Skeletal muscle tissue (tissue), 3 donors: ENCODE measurements at regions not wholly inside any gene's neighbourhood (a gene's known extent, or its start where the extent isn't known, plus 50 kb on each side); places are given as distances from the start of the nearest gene placed in this dataset.
"Not testable (repeated sequence)": the region's sequence is repeated elsewhere in the genome, so short reads cannot be mapped to it uniquely, and the experiment has no call there.

Experiments
- H3K27ac ChIP-seq: one replicate; pipeline ENCODE4 v1.7.0; 2013; ENCODE audit warnings: mild to moderate bottlenecking, low read depth, low read length, inconsistent platforms
- H3K27me3 ChIP-seq, 3 donors: one replicate each; pipeline ENCODE4 v1.7.0; 2013; ENCODE audit warnings: low read length in 3 of 3; ENCODE audit not compliant: control insufficient read depth in 3 of 3, insufficient read depth in 3 of 3
- H3K36me3 ChIP-seq, 3 donors: one replicate each; pipeline ENCODE4 v1.7.0; 2013; ENCODE audit warnings: low read length in 3 of 3; ENCODE audit not compliant: control insufficient read depth in 3 of 3, insufficient read depth in 3 of 3
- H3K4me1 ChIP-seq, 3 donors: one replicate each; pipeline ENCODE4 v1.7.0; 2013; ENCODE audit warnings: low read length in 3 of 3, mild to moderate bottlenecking in 3 of 3; ENCODE audit not compliant: control insufficient read depth in 3 of 3, insufficient read depth in 3 of 3
- H3K4me3 ChIP-seq, 3 donors: one replicate each; pipeline ENCODE4 v1.7.0; 2013; ENCODE audit warnings: low read length in 3 of 3
- H3K9ac ChIP-seq, 3 donors: one replicate each; pipeline ENCODE4 v1.7.0; 2013; ENCODE audit warnings: low read length in 3 of 3, mild to moderate bottlenecking in 3 of 3, moderate library complexity in 2 of 3, low read depth in 1 of 3
- H3K9me3 ChIP-seq, 3 donors: one replicate each; pipeline ENCODE4 v1.7.0; 2013; ENCODE audit warnings: low read length in 3 of 3; ENCODE audit not compliant: control insufficient read depth in 3 of 3
- donor health status: Osteomylitis.

DNA sequence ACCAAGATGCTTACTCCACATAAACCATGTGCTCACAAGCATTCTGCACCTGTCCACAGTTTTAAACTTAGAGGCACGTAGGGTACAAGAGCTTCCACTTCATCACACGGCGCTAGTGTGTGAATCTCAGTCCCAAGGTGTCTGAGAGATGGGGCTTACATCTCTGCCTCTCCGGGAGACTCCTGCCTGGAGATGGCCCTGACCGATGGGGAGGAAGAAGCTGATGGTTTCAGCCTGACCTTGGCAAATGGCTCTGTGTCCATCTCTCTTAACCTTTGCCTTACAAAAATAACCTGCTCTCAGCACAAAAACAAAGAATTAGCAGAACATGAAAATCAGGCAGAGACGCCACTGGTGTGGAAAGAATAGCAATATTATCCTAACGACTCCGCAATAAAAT lies 559.3 kb upstream of the B3GAT1 start:
- Histone ChIP-seq H3K9me3 (no peaks in the 10 kb centered on the region), H3K9ac (no peak overlapping the region), H3K27ac (no peak overlapping the region), H3K36me3 (no peaks in the 10 kb centered on the region), H3K27me3 (peaks cover 0 to 14% (median 5%) of the 10 kb centered on the region in 3 donors), H3K4me1 (no peaks in the 10 kb centered on the region), H3K4me3 (no peak overlapping the region)

DNA sequence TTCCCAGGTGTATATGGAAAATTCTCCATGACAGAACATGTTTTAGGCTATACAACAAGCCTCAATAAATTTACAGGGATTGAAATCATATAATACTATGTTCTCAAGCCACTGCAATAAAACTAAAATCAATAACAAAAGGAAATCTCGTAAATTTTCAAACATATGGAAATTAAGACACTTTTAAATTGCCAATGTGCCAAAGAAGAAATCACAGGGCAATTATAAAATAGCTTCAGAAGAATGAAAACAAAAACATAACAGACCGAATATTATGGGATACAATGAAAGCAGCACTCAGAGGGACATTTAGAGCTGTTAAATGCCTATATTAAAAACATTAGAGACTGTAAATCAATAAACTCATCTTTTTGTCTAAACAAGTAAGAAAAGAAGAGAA lies 555.7 kb upstream of the B3GAT1 start:
- Histone ChIP-seq H3K27me3 (peaks cover 0 to 2% (median 0%) of the 10 kb centered on the region in 3 donors), H3K36me3 (no peaks in the 10 kb centered on the region), H3K9ac (no peak overlapping the region), H3K4me1 (no peaks in the 10 kb centered on the region), H3K4me3 (no peak overlapping the region), H3K27ac (no peak overlapping the region), H3K9me3 (no peaks in the 10 kb centered on the region)

DNA sequence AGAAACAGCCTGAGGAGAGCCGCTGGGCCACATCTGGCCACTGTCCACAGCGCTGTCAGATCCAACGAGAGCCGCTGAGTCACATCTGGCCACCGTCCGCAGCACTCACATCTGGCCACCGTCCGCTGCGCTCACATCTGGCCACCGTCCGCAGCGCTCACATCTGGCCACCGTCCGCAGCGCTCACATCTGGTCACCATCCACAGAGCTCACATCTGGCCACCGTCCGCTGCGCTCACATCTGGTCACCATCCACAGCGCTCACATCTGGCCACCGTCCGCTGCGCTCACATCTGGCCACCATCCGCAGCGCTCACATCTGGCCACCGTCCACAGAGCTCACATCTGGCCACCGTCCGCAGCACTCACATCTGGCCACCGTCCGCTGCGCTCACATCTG lies 549.3 kb upstream of the B3GAT1 start:
- H3K27me3 ChIP-seq, H3K4me3 ChIP-seq, H3K36me3 ChIP-seq, H3K27ac ChIP-seq, H3K9ac ChIP-seq, H3K9me3 ChIP-seq, H3K4me1 ChIP-seq: not testable (repeated sequence)

DNA sequence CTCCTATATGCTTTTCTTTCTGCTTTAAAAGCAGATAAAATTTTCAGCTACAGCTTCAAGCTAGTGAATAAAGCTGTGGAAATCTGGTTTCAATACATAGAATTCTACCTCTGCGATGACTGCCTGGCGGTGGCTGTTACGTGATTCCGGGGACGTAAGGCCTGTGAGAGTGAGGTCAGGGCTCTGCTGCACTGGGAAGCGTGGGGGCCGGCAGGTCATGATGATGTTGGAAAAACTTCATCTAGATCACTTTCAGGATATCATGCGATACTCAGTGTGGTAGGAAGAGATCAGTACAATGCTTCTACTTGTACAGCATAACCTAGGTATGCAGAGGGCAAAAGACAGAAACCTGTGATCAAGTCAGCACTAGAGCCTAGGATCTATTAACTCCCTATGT lies 546.8 kb upstream of the B3GAT1 start:
- Histone ChIP-seq H3K9me3 (no peaks in the 10 kb centered on the region), H3K36me3 (no peaks in the 10 kb centered on the region), H3K4me3 (no peak overlapping the region), H3K9ac (no peak overlapping the region), H3K27me3 (peaks cover 0 to 7% (median 5%) of the 10 kb centered on the region in 3 donors), H3K4me1 (no peaks in the 10 kb centered on the region), H3K27ac (no peak overlapping the region)

DNA sequence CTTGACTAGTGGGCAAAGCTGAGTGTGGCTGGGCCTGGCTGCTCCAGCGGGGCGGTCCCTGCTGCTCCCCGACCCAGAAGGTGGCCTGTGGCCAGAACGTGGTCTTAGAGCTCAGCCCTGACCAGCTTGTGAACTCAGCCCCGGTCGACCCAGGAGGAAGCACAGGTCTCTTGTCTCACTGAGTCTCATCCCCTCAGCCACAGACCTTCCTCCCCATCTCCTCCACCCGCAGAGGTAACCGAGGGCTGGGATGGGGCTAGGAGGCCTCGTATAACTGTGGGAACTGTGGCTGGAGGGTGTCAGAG lies 546.2 kb upstream of the B3GAT1 start:
- Histone ChIP-seq H3K36me3 (no peaks in the 10 kb centered on the region), H3K4me3 (no peak overlapping the region), H3K27ac (no peak overlapping the region), H3K4me1 (no peaks in the 10 kb centered on the region), H3K27me3 (peaks cover 0 to 7% (median 5%) of the 10 kb centered on the region in 3 donors), H3K9ac (no peak overlapping the region), H3K9me3 (no peaks in the 10 kb centered on the region)

DNA sequence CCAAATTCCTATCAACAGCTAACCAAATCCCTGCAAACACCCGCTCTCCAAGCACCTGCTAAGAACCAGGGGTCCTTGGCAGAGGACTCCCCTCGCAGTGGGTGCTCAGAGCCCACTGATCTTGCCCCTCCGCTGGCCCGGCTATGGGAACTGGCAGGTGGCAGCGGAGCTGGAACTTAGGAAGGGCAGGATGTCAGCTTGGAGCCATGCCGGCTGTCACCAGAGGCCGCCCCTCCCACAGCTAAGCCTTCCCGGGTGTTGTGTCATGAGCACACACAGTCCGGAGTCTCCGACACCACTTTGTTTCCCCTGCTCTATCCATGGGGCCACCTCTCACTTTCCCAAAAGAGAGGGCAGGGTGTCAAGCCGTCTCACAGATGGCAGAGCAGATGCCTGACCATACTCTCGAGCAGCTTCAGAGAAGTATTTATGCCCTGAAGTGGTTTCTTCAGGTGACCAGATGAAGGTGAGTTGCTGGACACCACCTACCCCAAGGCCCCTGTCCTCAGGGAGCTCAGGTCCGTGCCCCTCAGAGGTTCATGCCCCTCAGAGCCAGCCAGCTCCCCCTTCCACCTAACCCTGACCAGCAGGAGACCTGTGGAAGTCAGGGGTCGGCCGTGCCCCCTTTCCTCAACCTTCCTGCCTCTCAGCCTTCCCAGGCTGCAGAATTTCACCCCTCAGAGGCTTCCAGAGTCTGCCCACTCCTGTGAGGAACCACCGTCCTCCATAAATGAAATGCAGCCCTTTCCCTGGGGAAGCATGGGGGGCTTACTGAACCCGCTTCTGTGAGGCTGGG lies 545.7 kb upstream of the B3GAT1 start:
- H3K36me3 ChIP-seq, result no peaks in the 10 kb centered on the region
- no peaks in the 10 kb centered on the region for H3K4me1 ChIP-seq
- H3K4me3 ChIP-seq, result no peak overlapping the region
- no peak overlapping the region for H3K27ac ChIP-seq
- H3K9ac ChIP-seq, result no peak overlapping the region
- H3K9me3 ChIP-seq, result no peaks in the 10 kb centered on the region
- peaks cover 0 to 7% (median 5%) of the 10 kb centered on the region in 3 donors for H3K27me3 ChIP-seq

DNA sequence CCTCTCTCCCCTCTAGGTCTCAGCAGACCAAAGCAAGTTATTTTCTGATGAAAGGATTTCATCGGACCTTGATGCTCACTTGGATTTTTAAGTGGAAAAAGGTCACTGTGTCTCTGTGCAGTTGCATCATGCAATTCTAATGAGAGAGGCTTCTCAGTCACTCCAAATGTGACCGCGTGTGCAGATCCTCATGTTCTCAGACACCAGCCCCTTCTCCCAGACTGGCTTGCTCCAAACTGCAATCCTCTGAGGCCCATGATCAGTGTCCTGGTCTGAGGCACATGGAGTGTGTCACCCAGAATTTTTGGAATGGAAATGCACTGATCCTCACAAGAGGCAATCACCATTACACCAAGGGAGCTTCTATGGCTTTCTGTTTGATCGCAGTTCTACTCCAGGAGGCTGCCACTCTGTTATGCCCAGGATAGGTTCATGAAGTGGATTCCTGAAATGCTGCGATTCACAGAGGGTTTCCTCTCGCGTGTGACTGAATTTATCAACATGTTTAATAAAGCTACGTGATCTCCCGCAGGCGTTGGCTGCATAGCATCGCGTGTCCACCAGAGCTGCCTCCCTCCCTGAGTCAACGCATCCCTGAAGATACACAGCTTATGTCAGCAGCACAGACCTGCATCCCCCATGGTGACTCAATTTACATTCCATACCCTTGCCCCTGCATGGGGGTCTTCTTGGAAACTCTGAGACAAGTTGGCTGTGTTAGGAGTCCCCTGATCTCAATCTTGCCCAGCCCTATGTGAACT lies 544.6 kb upstream of the B3GAT1 start:
- no peaks in the 10 kb centered on the region for H3K36me3 ChIP-seq
- H3K27ac ChIP-seq, result no peak overlapping the region
- no peak overlapping the region for H3K4me3 ChIP-seq
- no peak overlapping the region for H3K9ac ChIP-seq
- H3K9me3 ChIP-seq, result no peaks in the 10 kb centered on the region
- H3K27me3 ChIP-seq, result peaks cover 0 to 7% (median 5%) of the 10 kb centered on the region in 3 donors
- H3K4me1 ChIP-seq, result no peaks in the 10 kb centered on the region

DNA sequence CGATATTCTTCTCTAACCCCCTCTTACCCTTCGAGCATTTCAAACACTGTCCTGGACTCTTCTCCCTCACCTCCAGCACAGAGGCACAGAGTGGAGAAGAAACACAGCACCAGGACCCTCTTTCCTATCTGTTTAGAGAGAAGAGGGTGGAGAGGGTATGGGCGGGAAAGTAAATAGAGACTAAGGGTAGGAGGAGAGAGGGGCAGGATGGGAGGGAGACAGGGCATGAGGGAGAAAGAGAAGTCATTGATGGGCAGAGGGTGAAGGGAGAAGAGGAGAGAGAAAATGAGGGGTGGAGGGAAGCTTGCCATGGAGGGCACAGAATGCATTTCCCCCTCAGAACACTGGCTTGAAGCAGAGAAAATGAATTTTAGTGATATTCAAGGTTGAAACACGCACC lies 543.9 kb upstream of the B3GAT1 start:
- H3K4me1 ChIP-seq, H3K9ac ChIP-seq, H3K9me3 ChIP-seq, H3K27ac ChIP-seq, H3K36me3 ChIP-seq, H3K4me3 ChIP-seq, H3K27me3 ChIP-seq: not testable (repeated sequence)

DNA sequence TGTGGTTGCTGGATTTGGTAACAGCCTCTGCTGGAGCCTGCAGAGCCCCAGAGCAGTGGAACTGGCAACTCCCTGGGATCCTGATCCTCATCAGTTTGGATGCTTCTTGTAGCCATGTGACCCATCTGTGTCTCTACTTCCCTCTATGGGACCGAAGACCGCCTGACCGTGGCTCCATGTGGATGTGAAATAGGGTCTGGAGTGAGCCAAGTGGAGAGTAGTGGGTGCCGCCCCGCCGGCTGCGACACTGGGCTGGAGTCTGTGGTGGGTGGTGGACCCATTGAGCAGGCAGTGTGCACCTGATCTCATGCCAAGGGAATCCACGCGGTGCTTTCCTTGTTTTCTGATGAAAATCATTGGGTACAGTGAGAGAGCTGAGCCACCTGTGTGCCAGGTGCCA lies 543.2 kb upstream of the B3GAT1 start:
- no peaks in the 10 kb centered on the region for H3K36me3 ChIP-seq
- H3K27ac ChIP-seq, result no peak overlapping the region
- H3K4me3 ChIP-seq, result no peak overlapping the region
- peaks cover under 1 to 7% (median 5%) of the 10 kb centered on the region in 3 donors for H3K4me1 ChIP-seq
- no peaks in the 10 kb centered on the region for H3K9me3 ChIP-seq
- H3K27me3 ChIP-seq, result peaks cover 0 to 7% (median 5%) of the 10 kb centered on the region in 3 donors
- H3K9ac ChIP-seq, result no peak overlapping the region

DNA sequence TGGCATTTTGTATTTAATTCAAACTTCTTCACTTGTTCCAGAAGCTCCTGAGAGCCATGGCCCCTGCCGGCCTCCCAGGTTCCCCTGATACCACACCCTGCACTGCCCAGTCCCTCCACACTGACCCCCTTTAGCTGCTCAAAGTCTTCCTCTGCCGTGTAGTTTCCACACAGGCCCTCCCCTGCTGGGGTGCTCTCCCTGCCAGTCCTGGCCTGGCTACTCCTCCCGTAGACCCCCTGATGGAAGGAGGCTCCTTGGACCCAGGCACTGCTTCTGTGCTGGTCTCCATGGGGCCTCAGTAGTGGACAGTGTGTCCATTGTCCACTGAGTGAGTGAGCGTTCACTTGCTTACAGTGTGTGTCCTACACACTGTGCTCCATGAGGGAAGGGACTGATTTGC lies 542.4 kb upstream of the B3GAT1 start:
- H3K27ac ChIP-seq, H3K36me3 ChIP-seq, H3K4me3 ChIP-seq, H3K9me3 ChIP-seq, H3K27me3 ChIP-seq, H3K9ac ChIP-seq: not testable (repeated sequence)
- H3K4me1 ChIP-seq, result peaks cover 8 to 14% (median 11%) of the 10 kb centered on the region in 3 donors
